ENCODE measurements at regions not wholly inside any gene's neighbourhood (a gene's known extent, or its start where the extent isn't known, plus 50 kb on each side); places are given as distances from the start of the nearest gene placed in this dataset.

DNA sequence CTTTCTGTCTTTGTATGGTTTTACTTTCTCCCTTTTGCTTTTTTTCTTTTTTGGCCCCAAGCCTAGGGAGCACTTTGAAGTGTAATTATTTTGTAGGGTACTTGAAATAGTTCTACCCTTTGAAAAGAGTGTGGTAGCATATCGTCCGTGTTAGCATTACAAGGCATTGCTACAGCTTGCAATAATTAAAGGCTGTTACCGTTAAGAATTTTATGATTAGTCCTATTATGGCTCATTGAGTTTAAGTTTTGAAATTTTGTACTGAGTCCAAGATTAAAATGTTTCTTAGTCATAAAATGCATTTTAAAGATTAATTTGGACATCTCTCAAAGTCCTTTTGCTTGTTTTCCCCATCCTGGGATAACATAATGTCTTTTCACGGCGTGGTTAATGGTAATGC, 490.0 kb upstream of the LRRN3 start:
- TF ChIP-seq CTCF (IDR thresholded peaks at IDR 0.05) (no peak), POLR2AphosphoS5 (IDR thresholded peaks at IDR 0.05) (no peak), EP300 (IDR thresholded peaks at IDR 0.05) (no peak)

Measured in esophagus muscularis mucosa (tissue), 4 donors.